ENCODE measurements at regions not wholly inside any gene's neighbourhood (a gene's known extent, or its start where the extent isn't known, plus 50 kb on each side); places are given as distances from the start of the nearest gene placed in this dataset.

GRCh38 chr6:23183846-23184245 is 614.5 kb downstream of the HDGFL1 start:
- no peak overlapping the region for H3K4me3 ChIP-seq (ENCODE audit: low read depth, low read length)
- no peak for DNase-seq (ENCODE audit: low read depth)
- TF ChIP-seq CTCF (conservative IDR thresholded peaks at IDR 0.05; ENCODE audit: low read depth, low read length): no peak

- DNase-seq (ENCODE audit: low read depth): no peak
- no peak for TF ChIP-seq CTCF (conservative IDR thresholded peaks at IDR 0.05; ENCODE audit: low read depth, low read length)
- no peak overlapping the region for H3K4me3 ChIP-seq (ENCODE audit: low read depth, low read length)
These were observed 615.0 kb downstream of the HDGFL1 start for GRCh38 chr6:23184351-23184750.

GRCh38 chr6:23195487-23195886 is 626.1 kb downstream of the HDGFL1 start:
- no peak overlapping the region for H3K4me3 ChIP-seq (ENCODE audit: low read depth, low read length)
- no peak for DNase-seq (ENCODE audit: low read depth)
- no peak for TF ChIP-seq CTCF (conservative IDR thresholded peaks at IDR 0.05; ENCODE audit: low read depth, low read length)

- TF ChIP-seq CTCF (conservative IDR thresholded peaks at IDR 0.05; ENCODE audit: low read depth, low read length): no peak
- DNase-seq (ENCODE audit: low read depth): no peak
- H3K4me3 ChIP-seq (ENCODE audit: low read depth, low read length): no peak overlapping the region
These were observed 630.2 kb downstream of the HDGFL1 start for GRCh38 chr6:23199541-23199940.

- no peak overlapping the region for H3K4me3 ChIP-seq (ENCODE audit: low read depth, low read length)
- no peak for TF ChIP-seq CTCF (conservative IDR thresholded peaks at IDR 0.05; ENCODE audit: low read depth, low read length)
- no peak for DNase-seq (ENCODE audit: low read depth)
These were observed 631.6 kb downstream of the HDGFL1 start for GRCh38 chr6:23200946-23201345.

- no peak for TF ChIP-seq CTCF (conservative IDR thresholded peaks at IDR 0.05; ENCODE audit: low read depth, low read length)
- DNase-seq (ENCODE audit: low read depth): no peak
- H3K4me3 ChIP-seq (ENCODE audit: low read depth, low read length): no peak overlapping the region
These were observed 632.8 kb downstream of the HDGFL1 start for GRCh38 chr6:23202207-23202606.

- no peak overlapping the region for H3K4me3 ChIP-seq (ENCODE audit: low read depth, low read length)
- DNase-seq (ENCODE audit: low read depth): no peak
- TF ChIP-seq CTCF (conservative IDR thresholded peaks at IDR 0.05; ENCODE audit: low read depth, low read length): no peak
These were observed 643.0 kb downstream of the HDGFL1 start for GRCh38 chr6:23212398-23212797.
